ENCODE measurements at regions not wholly inside any gene's neighbourhood (a gene's known extent, or its start where the extent isn't known, plus 50 kb on each side); places are given as distances from the start of the nearest gene placed in this dataset.

DNA sequence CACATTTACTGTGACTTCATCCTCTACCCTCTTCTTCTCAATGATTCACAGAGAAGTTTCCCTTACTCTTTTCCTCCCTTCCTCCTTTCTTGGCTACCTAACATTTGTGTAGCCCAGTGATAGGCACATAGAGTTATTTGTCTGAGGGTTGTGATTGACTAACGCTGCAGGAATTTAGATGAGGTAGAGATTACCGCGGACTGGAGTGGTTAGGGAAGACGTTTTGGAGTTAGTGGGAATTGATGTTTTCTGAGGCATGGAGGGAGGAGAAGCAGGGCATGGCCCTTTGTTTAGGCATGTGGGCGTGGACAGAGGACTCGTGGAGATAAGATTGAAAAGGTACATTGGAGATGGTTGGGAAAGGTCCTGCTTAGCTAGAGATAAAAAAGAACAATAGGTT lies 246.7 kb downstream of the GPAT3 start:
- TF ChIP-seq, protein P1, sequence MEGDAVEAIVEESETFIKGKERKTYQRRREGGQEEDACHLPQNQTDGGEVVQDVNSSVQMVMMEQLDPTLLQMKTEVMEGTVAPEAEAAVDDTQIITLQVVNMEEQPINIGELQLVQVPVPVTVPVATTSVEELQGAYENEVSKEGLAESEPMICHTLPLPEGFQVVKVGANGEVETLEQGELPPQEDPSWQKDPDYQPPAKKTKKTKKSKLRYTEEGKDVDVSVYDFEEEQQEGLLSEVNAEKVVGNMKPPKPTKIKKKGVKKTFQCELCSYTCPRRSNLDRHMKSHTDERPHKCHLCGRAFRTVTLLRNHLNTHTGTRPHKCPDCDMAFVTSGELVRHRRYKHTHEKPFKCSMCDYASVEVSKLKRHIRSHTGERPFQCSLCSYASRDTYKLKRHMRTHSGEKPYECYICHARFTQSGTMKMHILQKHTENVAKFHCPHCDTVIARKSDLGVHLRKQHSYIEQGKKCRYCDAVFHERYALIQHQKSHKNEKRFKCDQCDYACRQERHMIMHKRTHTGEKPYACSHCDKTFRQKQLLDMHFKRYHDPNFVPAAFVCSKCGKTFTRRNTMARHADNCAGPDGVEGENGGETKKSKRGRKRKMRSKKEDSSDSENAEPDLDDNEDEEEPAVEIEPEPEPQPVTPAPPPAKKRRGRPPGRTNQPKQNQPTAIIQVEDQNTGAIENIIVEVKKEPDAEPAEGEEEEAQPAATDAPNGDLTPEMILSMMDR (IDR thresholded peaks at IDR 0.05): no peak
- H3K9me3 Mint-ChIP-seq: no peaks in the 10 kb centered on the region
- Histone ChIP-seq H3K27me3 (ENCODE audit: control insufficient read depth in 1 of 2, insufficient read depth in 2 of 2, low read length in 2 of 2) (no peaks in the 10 kb centered on the region), H3K36me3 (ENCODE audit: insufficient read depth, low read length) (no peaks in the 10 kb centered on the region), H3K9me3 (ENCODE audit: control insufficient read depth in 1 of 2, insufficient read depth in 1 of 2, low read length in 2 of 2) (no peaks in the 10 kb centered on the region), H3K4me1 (ENCODE audit: insufficient read depth, low read length) (no peaks in the 10 kb centered on the region), H3K27ac (ENCODE audit: low read depth in 1 of 2, low read length in 2 of 2) (no peak overlapping the region), H3K4me3 (ENCODE audit: low read length) (no peak overlapping the region)
- no peak for DNase-seq
- no peak overlapping the region for H3K27ac Mint-ChIP-seq
- ChIA-PET POLR2A (no interaction called here), CTCF (no interaction called here)
- H3K4me1 Mint-ChIP-seq (ENCODE audit: low read depth): no peaks in the 10 kb centered on the region
- no peak overlapping the region for H3K4me3 Mint-ChIP-seq
- H3K36me3 Mint-ChIP-seq (ENCODE audit: low read depth): no peaks in the 10 kb centered on the region
- no peak for ATAC-seq (ENCODE audit: poor library complexity)
- intact Hi-C loops (cut with DNase I, micrococcal nuclease): no loop called here
- H3K27me3 Mint-ChIP-seq: peaks cover 14% of the 10 kb centered on the region

DNA sequence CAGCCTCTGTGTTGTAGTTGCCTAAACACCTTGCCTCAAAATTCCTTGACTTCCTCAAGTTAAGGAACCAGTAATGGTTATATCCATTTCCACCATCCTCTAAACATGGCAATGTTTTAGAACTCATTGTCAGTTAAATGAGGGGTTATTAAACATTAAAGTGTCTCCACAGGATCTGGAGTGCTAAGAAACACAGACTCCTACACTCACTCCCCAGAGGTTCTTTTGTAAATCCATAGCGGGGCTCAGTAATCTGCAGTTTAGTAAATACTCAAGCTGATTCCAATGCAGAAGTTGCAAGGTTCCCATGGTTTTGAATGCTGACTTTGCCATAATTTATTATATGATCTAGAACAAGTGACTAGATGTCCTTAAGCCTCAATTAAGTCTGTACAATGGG lies 245.5 kb downstream of the GPAT3 start:
- CTCF ChIA-PET: no interaction called here
- no peak overlapping the region for H3K27ac Mint-ChIP-seq
- intact Hi-C loops (cut with DNase I, micrococcal nuclease): no loop called here

DNA sequence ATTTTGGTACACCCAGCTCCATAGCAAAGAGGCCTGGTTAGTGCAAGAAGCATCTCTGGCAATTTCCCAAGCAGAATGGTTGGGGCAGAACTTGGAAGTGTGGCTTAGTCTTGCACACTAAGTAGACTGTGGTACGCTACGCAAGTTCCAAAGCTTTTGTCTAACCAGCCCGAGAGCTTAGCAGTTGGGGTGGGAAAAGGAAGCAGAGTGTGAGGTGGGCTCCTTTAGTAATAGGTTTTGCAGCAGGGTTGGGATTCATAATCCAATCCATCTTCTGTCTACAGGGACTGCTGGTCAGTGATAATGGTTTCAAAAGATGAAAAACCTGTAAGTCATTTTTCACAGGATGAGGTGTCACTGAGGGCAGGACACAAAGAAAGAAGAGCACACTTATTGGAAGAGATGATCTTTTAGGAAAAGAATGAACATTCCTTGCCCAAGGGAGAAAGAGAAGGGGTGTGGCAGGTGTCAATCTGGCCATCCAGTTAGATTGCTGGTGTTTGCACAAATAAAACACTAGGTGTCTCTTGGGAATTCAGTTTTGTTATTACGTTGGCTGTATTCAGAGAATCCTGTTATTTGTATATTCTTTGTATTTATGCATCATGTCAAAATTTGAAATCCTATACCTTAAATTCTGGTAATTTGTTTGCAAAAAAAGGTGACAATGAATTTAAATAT lies 244.3 kb downstream of the GPAT3 start:
- intact Hi-C loops (cut with DNase I, micrococcal nuclease): no loop called here
- Histone ChIP-seq H3K4me3 (ENCODE audit: low read length) (no peak overlapping the region), H3K9me3 (ENCODE audit: control insufficient read depth in 1 of 2, insufficient read depth in 1 of 2, low read length in 2 of 2) (no peaks in the 10 kb centered on the region), H3K36me3 (ENCODE audit: insufficient read depth, low read length) (no peaks in the 10 kb centered on the region), H3K27ac (ENCODE audit: low read depth in 1 of 2, low read length in 2 of 2) (no peak overlapping the region), H3K27me3 (ENCODE audit: control insufficient read depth in 1 of 2, insufficient read depth in 2 of 2, low read length in 2 of 2) (no peaks in the 10 kb centered on the region), H3K4me1 (ENCODE audit: insufficient read depth, low read length) (no peaks in the 10 kb centered on the region)
- CTCF ChIA-PET: no interaction called here
- DNase-seq: no peak
- Mint-ChIP-seq H3K9me3 (no peaks in the 10 kb centered on the region), H3K4me1 (ENCODE audit: low read depth) (no peaks in the 10 kb centered on the region), H3K4me3 (no peak overlapping the region), H3K27me3 (peaks cover 21% of the 10 kb centered on the region), H3K36me3 (ENCODE audit: low read depth) (no peaks in the 10 kb centered on the region), H3K27ac (no peak overlapping the region)
- POLR2A ChIA-PET: no interaction called here
- TF ChIP-seq, protein P1 (IDR thresholded peaks at IDR 0.05): no peak
- ATAC-seq (ENCODE audit: poor library complexity): no peak

More for the DNA sequence above, 245.5 kb downstream of the GPAT3 start:
- Mint-ChIP-seq H3K36me3 (ENCODE audit: low read depth) (no peaks in the 10 kb centered on the region), H3K4me1 (ENCODE audit: low read depth) (no peaks in the 10 kb centered on the region), H3K9me3 (no peaks in the 10 kb centered on the region), H3K27me3 (peaks cover 14% of the 10 kb centered on the region), H3K4me3 (no peak overlapping the region)
- no peak for DNase-seq
- no peaks in the 10 kb centered on the region for H3K9me3 ChIP-seq (ENCODE audit: control insufficient read depth in 1 of 2, insufficient read depth in 1 of 2, low read length in 2 of 2)
- no peak for ATAC-seq (ENCODE audit: poor library complexity)
- TF ChIP-seq, protein P1 (IDR thresholded peaks at IDR 0.05): no peak
- no peak overlapping the region for H3K27ac ChIP-seq (ENCODE audit: low read depth in 1 of 2, low read length in 2 of 2)
- no peaks in the 10 kb centered on the region for H3K36me3 ChIP-seq (ENCODE audit: insufficient read depth, low read length)
- no peaks in the 10 kb centered on the region for H3K4me1 ChIP-seq (ENCODE audit: insufficient read depth, low read length)
- POLR2A ChIA-PET: no interaction called here
- H3K27me3 ChIP-seq (ENCODE audit: control insufficient read depth in 1 of 2, insufficient read depth in 2 of 2, low read length in 2 of 2): no peaks in the 10 kb centered on the region
- no peak overlapping the region for H3K4me3 ChIP-seq (ENCODE audit: low read length)
